HCT116 (cell line): ENCODE measurements at regions not wholly inside any gene's neighbourhood (a gene's known extent, or its start where the extent isn't known, plus 50 kb on each side); places are given as distances from the start of the nearest gene placed in this dataset.

Experiments
- ATAC-seq: fragments of 200-7000 bp; cut with Tn5 transposase; 2 replicates; pipeline ENCODE4 v1.9.1; 2020; ENCODE audit warnings: mild to moderate bottlenecking, moderate library complexity
- BruUV-seq: library from RNA; stranded (reverse); fragments of 400-500 nt; replicated peaks from 2 replicates; lab custom pipeline; 2021; lab: Mats Ljungman, UMichigan
- CTCF ChIA-PET: fragments of 300-600 bp; sonication (Branson Sonifier 250); formaldehyde crosslinking; loops from one replicate; lab custom pipeline; 2021; ENCODE audit warnings: antibody characterized with exemption; lab: Charles Lee
- POLR2A ChIA-PET: fragments of 300-600, 350-600 bp; sonication (Branson Sonifier 250); formaldehyde crosslinking; loops from one replicate; lab custom pipeline; 2021; ENCODE audit warnings: antibody characterized with exemption; lab: Charles Lee
- RAD21 ChIA-PET, 2 experiments: fragments of 300-600 bp; sonication (Branson Sonifier 250); formaldehyde crosslinking; loops; one replicate each; lab custom pipeline; 2023; ENCODE audit warnings: low total read pairs in 2 of 2; ENCODE audit not compliant: uncharacterized antibody in 2 of 2, unreplicated experiment in 2 of 2, low non-redundant PET in 1 of 2; lab: Charles Lee
- DNase-seq: peaks from one replicate; pipeline ENCODE4 v3.0.0-alpha.2; 2010; ENCODE audit warnings: low read depth, low spot score
- H2AFZ ChIP-seq: fragments of 200-600 bp; shearing (Covaris generic), sonication (generic); 2 replicates; pipeline ENCODE4 v1.6.1; 2017; ENCODE audit warnings: low read depth, mixed run types, mixed read lengths, antibody characterized with exemption, low read length; ENCODE audit not compliant: poor library complexity, severe bottlenecking
- H3K27ac ChIP-seq: 2 replicates; pipeline ENCODE4 v1.5.1; 2012; ENCODE audit warnings: low read depth, low read length
- H3K27me3 ChIP-seq: fragments of 200-600 bp; sonication (generic); 2 replicates; pipeline ENCODE4 v1.6.1; 2016; ENCODE audit warnings: mixed run types, low read length, mixed read lengths; ENCODE audit not compliant: insufficient read depth
- H3K36me3 ChIP-seq, 2 experiments: fragments of 200-500 bp in 1 of 2; fragments of 200-600 bp in 1 of 2; sonication (Bioruptor generic) in 1 of 2; sonication (generic) in 1 of 2; 2 replicates each; pipeline versions ENCODE4 v1.5.1 to v1.6.1; 2014 to 2016; ENCODE audit warnings: low read length in 2 of 2, inconsistent platforms in 1 of 2, mixed read lengths in 1 of 2, mixed run types in 1 of 2; ENCODE audit not compliant: insufficient read depth in 2 of 2, control insufficient read depth in 1 of 2
- H3K4me1 ChIP-seq, 2 experiments: fragments of 200-600 bp in 1 of 2; sonication (generic) in 1 of 2; 2 replicates each; pipeline versions ENCODE4 v1.5.1 to v1.6.1; 2012 to 2017; ENCODE audit warnings: low read length in 2 of 2, inconsistent platforms in 1 of 2, mild to moderate bottlenecking in 1 of 2, mixed read lengths in 1 of 2, mixed run types in 1 of 2, moderate library complexity in 1 of 2; ENCODE audit not compliant: insufficient read depth in 2 of 2, control insufficient read depth in 1 of 2
- H3K4me2 ChIP-seq: fragments of 200-600 bp; sonication (generic); 2 replicates; pipeline ENCODE4 v1.6.1; 2017; ENCODE audit warnings: mixed run types, low read length, mixed read lengths
- H3K4me3 ChIP-seq, 2 experiments: fragments of 200-600 bp in 1 of 2; sonication (generic) in 1 of 2; replicated peaks in 1 of 2; 2 replicates each; pipeline ENCODE4 v1.5.1; 2011 to 2016; ENCODE audit warnings: low read length in 2 of 2, control low read depth in 1 of 2, low read depth in 1 of 2, mild to moderate bottlenecking in 1 of 2, mixed read lengths in 1 of 2, mixed run types in 1 of 2
- H3K79me2 ChIP-seq: fragments of 200-600 bp; sonication (generic); 2 replicates; pipeline ENCODE4 v1.6.1; 2017; ENCODE audit warnings: mild to moderate bottlenecking, mixed run types, low read length, moderate library complexity, mixed read lengths; ENCODE audit not compliant: insufficient read depth
- H3K9ac ChIP-seq: fragments of 200-600 bp; sonication (generic); 2 replicates; pipeline ENCODE4 v1.6.1; 2016; ENCODE audit warnings: low read length, mixed read lengths
- H3K9me2 ChIP-seq: fragments of 200-600 bp; sonication (generic), shearing (Covaris generic); 2 replicates; pipeline ENCODE4 v1.6.1; 2017; ENCODE audit warnings: mixed run types, mild to moderate bottlenecking, moderate library complexity; ENCODE audit not compliant: insufficient read depth
- H3K9me3 ChIP-seq, 2 experiments: fragments of 200-500 bp in 1 of 2; fragments of 200-600 bp in 1 of 2; sonication (Bioruptor generic) in 1 of 2; sonication (generic) in 1 of 2; 2 replicates each; pipeline ENCODE4 v1.6.1; 2014 to 2017; ENCODE audit warnings: low read length in 2 of 2, mixed read lengths in 2 of 2, inconsistent platforms in 1 of 2, low read depth in 1 of 2, mild to moderate bottlenecking in 1 of 2, mixed run types in 1 of 2, moderate library complexity in 1 of 2; ENCODE audit not compliant: control insufficient read depth in 1 of 2, insufficient read depth in 1 of 2
- H4K20me1 ChIP-seq: fragments of 200-600 bp; sonication (generic), shearing (Covaris generic); 2 replicates; pipeline ENCODE4 v1.6.1; 2017; ENCODE audit warnings: mixed run types, mild to moderate bottlenecking, moderate library complexity; ENCODE audit not compliant: insufficient read depth
- CBX3 ChIP-seq: IDR thresholded peaks from 2 replicates; pipeline ENCODE4 v1.6.1; 2012; ENCODE audit warnings: low read depth
- CEBPB ChIP-seq: IDR thresholded peaks from 2 replicates; pipeline ENCODE4 v1.6.1; 2012; ENCODE audit warnings: low read depth
- EGR1 ChIP-seq: IDR thresholded peaks from 2 replicates; pipeline ENCODE4 v1.6.1; 2012; ENCODE audit warnings: low read depth
- ELF1 ChIP-seq: IDR thresholded peaks from 2 replicates; pipeline ENCODE4 v1.6.1; 2012; ENCODE audit warnings: low read depth, borderline replicate concordance
- FOSL1 ChIP-seq: IDR thresholded peaks from 2 replicates; pipeline ENCODE4 v1.6.1; 2012; ENCODE audit warnings: low read depth
- JUND ChIP-seq: IDR thresholded peaks from 2 replicates; pipeline ENCODE4 v1.6.1; 2012
- POLR2A ChIP-seq: IDR thresholded peaks from 2 replicates; pipeline ENCODE4 v1.7.0; 2011; ENCODE audit warnings: borderline replicate concordance; ENCODE audit not compliant: insufficient read depth, insufficient read length; ENCODE audit errors: extremely low read depth
- RAD21 ChIP-seq: IDR thresholded peaks from 2 replicates; pipeline ENCODE4 v1.6.1; 2012; ENCODE audit warnings: low read depth, mild to moderate bottlenecking
- SIN3A ChIP-seq: IDR thresholded peaks from 2 replicates; pipeline ENCODE4 v1.6.1; 2012; ENCODE audit warnings: low read depth
- SP1 ChIP-seq: IDR thresholded peaks from 2 replicates; pipeline ENCODE4 v1.6.1; 2012; ENCODE audit warnings: low read depth
- YY1 ChIP-seq: IDR thresholded peaks from 2 replicates; pipeline ENCODE4 v1.6.1; 2011; ENCODE audit warnings: low read length, low read depth, moderate library complexity, mild to moderate bottlenecking; ENCODE audit not compliant: insufficient replicate concordance; ENCODE audit errors: extremely low read depth
- intact Hi-C: fragments of 100-400 bp; cut with micrococcal nuclease; formaldehyde crosslinking; loops from 2 replicates; pipeline ENCODE4 v1.10.0; 2022
- TF ChIP-seq, protein P1 (sequence below): IDR thresholded peaks from 2 replicates; pipeline ENCODE4 v1.6.1; 2011; ENCODE audit warnings: mild to moderate bottlenecking, low read length, moderate library complexity; ENCODE audit not compliant: insufficient replicate concordance; ENCODE audit errors: extremely low read depth
- TF ChIP-seq, protein P2 (sequence below): IDR thresholded peaks from 2 replicates; pipeline ENCODE4 v1.6.1; 2012; ENCODE audit warnings: low read depth

DNA sequence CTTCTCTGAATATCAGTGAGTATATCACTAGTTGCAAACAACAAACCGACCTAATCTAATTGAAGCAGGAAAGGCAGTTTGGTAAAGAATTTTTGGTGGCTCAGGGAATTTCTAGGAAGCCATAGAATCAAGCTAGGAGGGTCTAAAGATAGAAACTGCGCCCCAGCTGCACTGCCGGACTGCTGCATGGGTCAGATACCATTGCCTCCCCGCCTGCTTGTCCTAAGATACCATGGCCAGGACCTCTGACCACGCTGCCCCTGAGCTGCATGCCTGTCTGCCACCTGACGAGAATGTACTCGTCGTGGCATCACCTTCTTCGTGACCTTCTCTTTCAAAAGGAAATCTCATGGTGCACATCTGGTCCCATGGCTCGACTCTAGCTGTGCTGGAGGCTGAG lies 439.0 kb downstream of the ZSWIM6 start (continued):
- TF ChIP-seq, protein P1, sequence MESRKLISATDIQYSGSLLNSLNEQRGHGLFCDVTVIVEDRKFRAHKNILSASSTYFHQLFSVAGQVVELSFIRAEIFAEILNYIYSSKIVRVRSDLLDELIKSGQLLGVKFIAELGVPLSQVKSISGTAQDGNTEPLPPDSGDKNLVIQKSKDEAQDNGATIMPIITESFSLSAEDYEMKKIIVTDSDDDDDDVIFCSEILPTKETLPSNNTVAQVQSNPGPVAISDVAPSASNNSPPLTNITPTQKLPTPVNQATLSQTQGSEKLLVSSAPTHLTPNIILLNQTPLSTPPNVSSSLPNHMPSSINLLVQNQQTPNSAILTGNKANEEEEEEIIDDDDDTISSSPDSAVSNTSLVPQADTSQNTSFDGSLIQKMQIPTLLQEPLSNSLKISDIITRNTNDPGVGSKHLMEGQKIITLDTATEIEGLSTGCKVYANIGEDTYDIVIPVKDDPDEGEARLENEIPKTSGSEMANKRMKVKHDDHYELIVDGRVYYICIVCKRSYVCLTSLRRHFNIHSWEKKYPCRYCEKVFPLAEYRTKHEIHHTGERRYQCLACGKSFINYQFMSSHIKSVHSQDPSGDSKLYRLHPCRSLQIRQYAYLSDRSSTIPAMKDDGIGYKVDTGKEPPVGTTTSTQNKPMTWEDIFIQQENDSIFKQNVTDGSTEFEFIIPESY = no peak

DNA sequence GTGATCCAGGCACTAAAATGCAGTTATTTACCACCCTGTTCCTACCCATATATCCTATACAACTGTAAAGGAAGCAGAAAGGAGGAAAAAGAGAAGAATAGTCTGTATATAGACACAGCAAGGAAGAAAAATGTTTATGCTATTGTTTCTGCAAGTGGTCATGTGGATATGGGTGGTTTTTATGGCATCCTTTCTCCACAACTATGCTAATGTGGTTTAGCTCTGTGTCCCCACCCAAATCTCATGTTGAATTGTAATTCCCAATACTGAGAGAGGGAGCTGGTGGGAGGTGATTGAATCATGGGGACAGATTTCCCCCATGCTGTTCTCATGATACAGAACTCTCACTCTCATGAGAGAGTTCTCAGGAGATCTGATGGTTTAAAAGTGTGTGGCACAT lies 439.8 kb downstream of the ZSWIM6 start:
- ChIA-PET RAD21 (no interaction called here), CTCF (no interaction called here), POLR2A (no interaction called here)
- no peaks in the 10 kb centered on the region for H3K4me1 ChIP-seq
- no peak overlapping the region for H3K27ac ChIP-seq
- peaks cover 43% of the 10 kb centered on the region; the same call in 1 of the 2 replicates for H3K27me3 ChIP-seq
- no peak overlapping the region for H3K4me2 ChIP-seq
- intact Hi-C loops = no loop called here
- H3K36me3 ChIP-seq = no peaks in the 10 kb centered on the region
- DNase-seq (no peak), ATAC-seq (no peak)
- no peaks in the 10 kb centered on the region for H4K20me1 ChIP-seq
- H3K4me3 ChIP-seq = no peak overlapping the region
- H2AFZ ChIP-seq = no peak overlapping the region
- TF ChIP-seq SIN3A (no peak), RAD21 (no peak), YY1 (no peak), CEBPB (no peak), ELF1 (no peak), FOSL1 (no peak), SP1 (no peak), JUND (no peak), EGR1 (no peak), POLR2A (no peak), CBX3 (no peak)
- TF ChIP-seq, protein P2, sequence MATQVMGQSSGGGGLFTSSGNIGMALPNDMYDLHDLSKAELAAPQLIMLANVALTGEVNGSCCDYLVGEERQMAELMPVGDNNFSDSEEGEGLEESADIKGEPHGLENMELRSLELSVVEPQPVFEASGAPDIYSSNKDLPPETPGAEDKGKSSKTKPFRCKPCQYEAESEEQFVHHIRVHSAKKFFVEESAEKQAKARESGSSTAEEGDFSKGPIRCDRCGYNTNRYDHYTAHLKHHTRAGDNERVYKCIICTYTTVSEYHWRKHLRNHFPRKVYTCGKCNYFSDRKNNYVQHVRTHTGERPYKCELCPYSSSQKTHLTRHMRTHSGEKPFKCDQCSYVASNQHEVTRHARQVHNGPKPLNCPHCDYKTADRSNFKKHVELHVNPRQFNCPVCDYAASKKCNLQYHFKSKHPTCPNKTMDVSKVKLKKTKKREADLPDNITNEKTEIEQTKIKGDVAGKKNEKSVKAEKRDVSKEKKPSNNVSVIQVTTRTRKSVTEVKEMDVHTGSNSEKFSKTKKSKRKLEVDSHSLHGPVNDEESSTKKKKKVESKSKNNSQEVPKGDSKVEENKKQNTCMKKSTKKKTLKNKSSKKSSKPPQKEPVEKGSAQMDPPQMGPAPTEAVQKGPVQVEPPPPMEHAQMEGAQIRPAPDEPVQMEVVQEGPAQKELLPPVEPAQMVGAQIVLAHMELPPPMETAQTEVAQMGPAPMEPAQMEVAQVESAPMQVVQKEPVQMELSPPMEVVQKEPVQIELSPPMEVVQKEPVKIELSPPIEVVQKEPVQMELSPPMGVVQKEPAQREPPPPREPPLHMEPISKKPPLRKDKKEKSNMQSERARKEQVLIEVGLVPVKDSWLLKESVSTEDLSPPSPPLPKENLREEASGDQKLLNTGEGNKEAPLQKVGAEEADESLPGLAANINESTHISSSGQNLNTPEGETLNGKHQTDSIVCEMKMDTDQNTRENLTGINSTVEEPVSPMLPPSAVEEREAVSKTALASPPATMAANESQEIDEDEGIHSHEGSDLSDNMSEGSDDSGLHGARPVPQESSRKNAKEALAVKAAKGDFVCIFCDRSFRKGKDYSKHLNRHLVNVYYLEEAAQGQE = no peak
- H3K79me2 ChIP-seq = no peaks in the 10 kb centered on the region
- no peak overlapping the region for H3K9ac ChIP-seq
- H3K9me2 ChIP-seq = no peaks in the 10 kb centered on the region
- no peaks in the 10 kb centered on the region for H3K9me3 ChIP-seq
- BruUV-seq = no TSS peak
